Activated B cell treated with CpG ODN at 0.5 μM for 24 hours (primary cell): ENCODE measurements at regions not wholly inside any gene's neighbourhood (a gene's known extent, or its start where the extent isn't known, plus 50 kb on each side); places are given as distances from the start of the nearest gene placed in this dataset.

Source experiments
- ATAC-seq: fragments of 200-7000 bp; cut with Tn5 transposase; one replicate; pipeline ENCODE4 v1.10.0; 2021; ENCODE audit warnings: low read depth, mild to moderate bottlenecking, moderate library complexity
- CTCF ChIA-PET: fragments of 350-600 bp; sonication (Branson Sonifier 250); formaldehyde crosslinking; loops from one replicate; lab custom pipeline; 2021; ENCODE audit warnings: antibody characterized with exemption; lab: Charles Lee
- POLR2A ChIA-PET: fragments of 350-600 bp; sonication (Branson Sonifier 250); formaldehyde crosslinking; loops from one replicate; lab custom pipeline; 2021; ENCODE audit warnings: antibody characterized with exemption; lab: Charles Lee
- DNase-seq: peaks from one replicate; pipeline ENCODE4 v3.0.0; 2022
- H3K27ac Mint-ChIP-seq: one replicate; pipeline ENCODE4 v1.8.0; 2020; ENCODE audit warnings: mixed read lengths
- H3K27me3 Mint-ChIP-seq: one replicate; pipeline ENCODE4 v1.8.0; 2021; ENCODE audit warnings: mixed read lengths
- H3K36me3 Mint-ChIP-seq: one replicate; pipeline ENCODE4 v1.8.0; 2021; ENCODE audit warnings: low read depth, mixed read lengths
- H3K4me1 Mint-ChIP-seq: one replicate; pipeline ENCODE4 v1.8.0; 2021; ENCODE audit warnings: mixed read lengths
- H3K4me3 Mint-ChIP-seq: one replicate; pipeline ENCODE4 v1.8.0; 2020; ENCODE audit warnings: mild to moderate bottlenecking, mixed read lengths
- H3K9me3 Mint-ChIP-seq: one replicate; pipeline ENCODE4 v1.8.0; 2020; ENCODE audit warnings: mixed read lengths
- CTCF ChIP-seq: fragments of 200-600 bp; IDR thresholded peaks from one replicate; pipeline ENCODE4 v1.8.0; 2022; ENCODE audit warnings: antibody characterized with exemption, mild to moderate bottlenecking
- intact Hi-C: fragments of 100-400 bp; cut with micrococcal nuclease; formaldehyde crosslinking; loops from one replicate; pipeline ENCODE4 v1.15.1; 2024

DNA sequence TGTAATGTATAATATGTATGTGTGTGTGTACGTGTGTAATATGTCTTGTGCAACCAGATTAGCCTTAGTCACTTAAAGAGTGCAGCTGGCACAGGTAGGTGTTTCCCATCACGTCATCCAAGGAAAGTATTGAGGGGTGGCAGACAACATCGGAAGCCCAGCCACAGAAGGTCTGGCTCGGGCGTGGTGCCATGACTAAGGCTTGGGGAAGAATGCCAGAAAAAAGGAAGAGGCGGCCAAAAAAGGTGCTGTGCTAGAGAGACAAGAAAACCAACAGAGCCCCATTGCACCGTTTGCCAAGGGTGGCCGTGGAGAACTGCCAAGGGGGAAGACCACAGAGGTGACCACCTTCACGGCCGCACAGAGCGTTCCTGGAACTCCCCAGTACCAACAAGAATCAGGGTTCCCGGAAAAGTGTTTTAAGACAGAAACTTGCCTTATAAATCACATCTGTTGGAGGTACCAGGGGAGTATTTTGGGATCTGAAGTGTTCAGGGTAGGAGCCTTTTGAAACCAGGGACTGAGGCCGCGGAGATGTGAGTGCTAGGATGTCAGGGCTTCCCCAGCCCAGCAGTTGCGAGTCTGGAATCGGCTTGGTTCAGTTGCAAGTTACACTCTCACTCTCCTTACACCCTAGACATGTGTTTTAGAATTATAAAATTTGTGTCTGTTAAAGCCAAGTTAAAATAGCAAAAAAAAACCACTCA lies 131.2 kb upstream of the DYRK2 start:
- no peak for TF ChIP-seq CTCF
- peaks cover 18% of the 10 kb centered on the region for H3K4me1 Mint-ChIP-seq
- peaks cover 3% of the 10 kb centered on the region for H3K27me3 Mint-ChIP-seq
- H3K9me3 Mint-ChIP-seq, result no peaks in the 10 kb centered on the region
- intact Hi-C loops, result no loop called here
- no peaks in the 10 kb centered on the region for H3K36me3 Mint-ChIP-seq
- POLR2A ChIA-PET, result no interaction called here
- CTCF ChIA-PET, result no interaction called here
- ATAC-seq, result no peak
- H3K27ac Mint-ChIP-seq, result no peak overlapping the region
- DNase-seq, result no peak
- H3K4me3 Mint-ChIP-seq, result no peak overlapping the region

DNA sequence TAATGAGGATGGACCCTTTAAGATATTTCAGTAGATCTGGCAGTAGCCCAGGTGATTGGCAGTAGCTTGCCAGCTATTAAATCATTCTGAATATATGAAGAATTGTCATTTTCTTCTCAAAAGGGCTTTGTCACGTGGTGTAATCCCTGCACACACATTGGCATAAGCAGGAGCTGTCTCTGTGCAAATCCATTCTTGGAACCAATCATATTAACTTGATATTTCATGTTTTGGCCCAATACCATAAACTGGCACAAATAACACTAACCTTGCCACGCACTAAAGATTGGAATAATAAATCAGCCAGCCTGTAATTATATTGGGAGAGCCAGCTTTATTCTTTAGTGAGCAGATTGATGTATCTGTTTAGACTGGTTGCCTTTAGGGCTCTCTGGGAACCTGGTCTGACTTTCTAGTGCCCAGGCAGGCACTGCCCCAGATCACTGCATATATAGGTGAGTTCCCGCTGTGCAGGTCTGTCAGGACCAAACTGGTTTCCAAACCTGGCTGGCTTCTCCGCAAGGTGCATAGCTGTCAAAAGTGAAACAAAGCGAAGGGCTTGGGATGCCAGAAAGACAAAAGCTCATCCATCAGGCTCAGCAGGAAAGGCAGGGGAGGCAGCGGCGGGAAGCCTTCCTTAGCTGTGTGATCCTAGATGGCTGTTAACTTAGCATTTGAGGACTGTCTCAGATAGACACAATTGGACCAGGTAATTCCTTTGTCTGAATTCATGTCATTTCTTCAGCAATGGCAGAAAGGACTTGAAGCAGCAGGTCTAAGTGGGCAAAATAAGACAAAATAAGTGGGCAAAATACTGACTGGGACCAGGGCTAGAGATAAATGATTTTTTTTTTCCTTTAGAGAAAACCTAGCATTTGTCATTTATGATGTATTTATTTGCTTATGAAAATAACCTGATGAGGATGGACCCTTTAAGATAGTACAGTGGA lies 128.8 kb upstream of the DYRK2 start:
- DNase-seq (no peak), ATAC-seq (no peak)
- H3K9me3 Mint-ChIP-seq, result no peaks in the 10 kb centered on the region
- no peak overlapping the region for H3K27ac Mint-ChIP-seq
- TF ChIP-seq CTCF, result no peak
- ChIA-PET CTCF (interaction anchor here (1.1 kb wide), 1 partner anchor 9 kb away, joined by 3 read pairs; no protein-coding TSS in a partner anchor), POLR2A (no interaction called here)
- H3K27me3 Mint-ChIP-seq, result peaks cover 2% of the 10 kb centered on the region
- intact Hi-C loops, result no loop called here
- H3K4me1 Mint-ChIP-seq, result peaks cover 17% of the 10 kb centered on the region
- H3K36me3 Mint-ChIP-seq, result no peaks in the 10 kb centered on the region
- H3K4me3 Mint-ChIP-seq, result no peak overlapping the region

- intact Hi-C loops, result no loop called here
- Mint-ChIP-seq H3K36me3 (no peaks in the 10 kb centered on the region), H3K4me3 (no peak overlapping the region), H3K9me3 (no peaks in the 10 kb centered on the region), H3K4me1 (peaks cover 9% of the 10 kb centered on the region), H3K27ac (no peak overlapping the region), H3K27me3 (peaks cover 2% of the 10 kb centered on the region)
- TF ChIP-seq CTCF, result no peak
- no peak for DNase-seq
- POLR2A ChIA-PET, result no interaction called here
- CTCF ChIA-PET, result no interaction called here
- ATAC-seq, result no peak
These were observed 127.9 kb upstream of the DYRK2 start for GRCh38 chr12:67520606-67521005.

DNA sequence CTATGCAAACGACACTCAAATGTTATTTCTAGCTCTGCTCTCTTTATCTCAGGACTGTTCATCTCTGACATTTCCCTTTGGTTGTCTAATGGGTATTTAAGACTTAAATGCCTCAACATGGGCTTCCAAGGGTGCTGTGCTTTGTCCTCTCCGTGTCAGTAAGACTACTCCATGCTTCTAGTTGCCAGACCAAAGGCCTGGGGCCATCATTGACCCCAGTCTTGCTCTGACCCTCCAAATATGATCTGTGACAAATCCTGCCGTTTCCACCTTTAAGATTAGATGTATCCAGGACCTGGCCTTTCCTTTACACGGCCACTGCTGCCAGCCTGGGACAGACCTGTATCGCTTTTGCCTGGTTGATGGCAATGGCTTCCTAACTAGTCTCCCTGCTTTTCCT lies 126.3 kb upstream of the DYRK2 start:
- no peak for ATAC-seq
- POLR2A ChIA-PET, result no interaction called here
- DNase-seq, result no peak
- intact Hi-C loops, result no loop called here
- TF ChIP-seq CTCF, result no peak
- Mint-ChIP-seq H3K4me3 (no peak overlapping the region), H3K36me3 (no peaks in the 10 kb centered on the region), H3K9me3 (no peaks in the 10 kb centered on the region), H3K4me1 (no peaks in the 10 kb centered on the region), H3K27ac (no peak overlapping the region), H3K27me3 (no peaks in the 10 kb centered on the region)
- CTCF ChIA-PET, result no interaction called here

- DNase-seq (no peak), ATAC-seq (no peak)
- POLR2A ChIA-PET, result no interaction called here
- Mint-ChIP-seq H3K9me3 (no peaks in the 10 kb centered on the region), H3K4me1 (no peaks in the 10 kb centered on the region), H3K36me3 (no peaks in the 10 kb centered on the region), H3K27me3 (peaks cover 2% of the 10 kb centered on the region), H3K4me3 (no peak overlapping the region), H3K27ac (no peak overlapping the region)
- intact Hi-C loops, result no loop called here
- no peak for TF ChIP-seq CTCF
- CTCF ChIA-PET, result no interaction called here
These were observed 125.0 kb upstream of the DYRK2 start for GRCh38 chr12:67523538-67523937.
